ENCODE measurements at regions not wholly inside any gene's neighbourhood (a gene's known extent, or its start where the extent isn't known, plus 50 kb on each side); places are given as distances from the start of the nearest gene placed in this dataset.

- Histone ChIP-seq H3K27me3 (ENCODE audit: control insufficient read depth, insufficient read depth, low read length) (no peaks in the 10 kb centered on the region), H3K4me3 (ENCODE audit: low read depth, low read length) (no peak overlapping the region), H3K36me3 (ENCODE audit: control insufficient read depth, insufficient read depth, low read length) (no peaks in the 10 kb centered on the region)
- FAIRE-seq (no peak), DNase-seq (ENCODE audit: low read depth) (no peak)
- no peak for TF ChIP-seq CTCF (IDR thresholded peaks at IDR 0.05; ENCODE audit: insufficient read depth, low read length, severe bottlenecking)
Measured at GRCh38 chr7:68610701-68611100, 987.6 kb upstream of the AUTS2 start.

- Histone ChIP-seq H3K36me3 (ENCODE audit: control insufficient read depth, insufficient read depth, low read length) (no peaks in the 10 kb centered on the region), H3K4me3 (ENCODE audit: low read depth, low read length) (no peak overlapping the region), H3K27me3 (ENCODE audit: control insufficient read depth, insufficient read depth, low read length) (no peaks in the 10 kb centered on the region)
- TF ChIP-seq CTCF (IDR thresholded peaks at IDR 0.05; ENCODE audit: insufficient read depth, low read length, severe bottlenecking): no peak
- DNase-seq (ENCODE audit: low read depth) (no peak), FAIRE-seq (no peak)
Measured at GRCh38 chr7:68613405-68613804, 984.9 kb upstream of the AUTS2 start.

- no peak for TF ChIP-seq CTCF (IDR thresholded peaks at IDR 0.05; ENCODE audit: insufficient read depth, low read length, severe bottlenecking)
- DNase-seq (ENCODE audit: low read depth): no peak
- FAIRE-seq: no peak
- Histone ChIP-seq H3K36me3 (ENCODE audit: control insufficient read depth, insufficient read depth, low read length) (no peaks in the 10 kb centered on the region), H3K4me3 (ENCODE audit: low read depth, low read length) (no peak overlapping the region), H3K27me3 (ENCODE audit: control insufficient read depth, insufficient read depth, low read length) (no peaks in the 10 kb centered on the region)
Measured at GRCh38 chr7:68613897-68614296, 984.4 kb upstream of the AUTS2 start.

- FAIRE-seq (no peak), DNase-seq (ENCODE audit: low read depth) (no peak)
- no peak for TF ChIP-seq CTCF (IDR thresholded peaks at IDR 0.05; ENCODE audit: insufficient read depth, low read length, severe bottlenecking)
- no peak overlapping the region for H3K4me3 ChIP-seq (ENCODE audit: low read depth, low read length)
- no peaks in the 10 kb centered on the region for H3K36me3 ChIP-seq (ENCODE audit: control insufficient read depth, insufficient read depth, low read length)
- no peaks in the 10 kb centered on the region for H3K27me3 ChIP-seq (ENCODE audit: control insufficient read depth, insufficient read depth, low read length)
Measured at GRCh38 chr7:68619526-68619925, 978.7 kb upstream of the AUTS2 start.

- H3K36me3 ChIP-seq (ENCODE audit: control insufficient read depth, insufficient read depth, low read length): no peaks in the 10 kb centered on the region
- TF ChIP-seq CTCF (IDR thresholded peaks at IDR 0.05; ENCODE audit: insufficient read depth, low read length, severe bottlenecking): no peak
- no peak for DNase-seq (ENCODE audit: low read depth)
- no peak for FAIRE-seq
- H3K4me3 ChIP-seq (ENCODE audit: low read depth, low read length): no peak overlapping the region
- no peaks in the 10 kb centered on the region for H3K27me3 ChIP-seq (ENCODE audit: control insufficient read depth, insufficient read depth, low read length)
Measured at GRCh38 chr7:68622500-68622899, 975.8 kb upstream of the AUTS2 start.

GRCh38 chr7:68623030-68623429 is 975.2 kb upstream of the AUTS2 start:
- Histone ChIP-seq H3K27me3 (ENCODE audit: control insufficient read depth, insufficient read depth, low read length) (no peaks in the 10 kb centered on the region), H3K36me3 (ENCODE audit: control insufficient read depth, insufficient read depth, low read length) (no peaks in the 10 kb centered on the region), H3K4me3 (ENCODE audit: low read depth, low read length) (no peak overlapping the region)
- FAIRE-seq (no peak), DNase-seq (ENCODE audit: low read depth) (no peak)
- TF ChIP-seq CTCF (IDR thresholded peaks at IDR 0.05; ENCODE audit: insufficient read depth, low read length, severe bottlenecking): no peak
